ENCODE measurements at regions not wholly inside any gene's neighbourhood (a gene's known extent, or its start where the extent isn't known, plus 50 kb on each side); places are given as distances from the start of the nearest gene placed in this dataset.

DNA sequence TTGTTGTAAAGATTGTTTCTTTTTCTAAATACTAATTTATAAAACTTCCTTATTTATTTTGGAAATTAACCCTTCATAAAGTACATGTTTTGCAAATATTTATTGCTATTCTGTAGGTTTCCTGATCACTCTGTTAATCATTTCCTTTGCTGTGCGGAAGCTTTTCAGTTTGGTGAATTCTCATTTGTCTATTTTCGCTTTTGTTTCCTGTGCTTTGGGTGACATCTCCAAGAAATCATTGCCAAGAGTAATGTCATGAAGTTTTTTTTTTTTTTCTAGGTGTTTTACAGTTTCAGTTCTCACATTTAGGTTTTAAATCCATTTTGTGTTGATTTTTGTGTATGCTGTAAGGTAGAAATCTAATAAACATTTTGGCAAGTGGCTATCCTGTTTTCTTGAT is 1899.8 kb upstream of the ACO1 start:
- no peaks in the 10 kb centered on the region for H3K27me3 ChIP-seq (ENCODE audit: control insufficient read depth in 2 of 2, insufficient read depth in 2 of 2, low read length in 2 of 2)
- H2AFZ ChIP-seq (ENCODE audit: low read depth, low read length), result no peak overlapping the region
- no TSS peak for BruUV-seq (replicated peaks)
- no peaks in the 10 kb centered on the region for H3K79me2 ChIP-seq (ENCODE audit: control insufficient read depth, insufficient read depth, low read length)
- ChIA-PET POLR2A (no interaction called here), CTCF (ENCODE audit: low intra/inter-chr PET ratio) (no interaction called here)
- no peak overlapping the region for H3K4me3 ChIP-seq
- in situ Hi-C loops (cut with MboI) (no loop called here), intact Hi-C loops (cut with micrococcal nuclease) (no loop called here)
- H3K9me1 ChIP-seq (ENCODE audit: control insufficient read depth, insufficient read depth, low read length), result no peaks in the 10 kb centered on the region
- H3K4me2 ChIP-seq (ENCODE audit: insufficient read depth, low read length), result no peak overlapping the region
- H4K20me1 ChIP-seq (replicated peaks; ENCODE audit: control insufficient read depth, insufficient read depth, low read length), result no peaks in the 10 kb centered on the region
- WGBS (ENCODE audit: insufficient coverage, low coverage, missing lambda C conversion rate), result no CpG with 5 or more reads among the region's 2 CpGs
- no peaks in the 10 kb centered on the region for H3K9me3 ChIP-seq (replicated peaks; ENCODE audit: control insufficient read depth, insufficient read depth, low read depth, low read length)
- no peak overlapping the region for H3K9ac ChIP-seq (ENCODE audit: insufficient read depth in 1 of 2, low read depth in 2 of 2, low read length in 2 of 2)
- DNase-seq (ENCODE audit: extremely low read depth in 1 of 4, low spot score in 3 of 4) (no peak), FAIRE-seq (no peak), ATAC-seq (no peak)
- TF ChIP-seq NCOA6 (IDR thresholded peaks at IDR 0.05) (no peak), ZNF384 (IDR thresholded peaks at IDR 0.05; ENCODE audit: low read depth, low read length) (no peak), ZNF449 (CRISPR knock-in tag; IDR thresholded peaks at IDR 0.05) (no peak)
- H3K27ac ChIP-seq (ENCODE audit: extremely low read depth, low read depth, low read length), result no peak overlapping the region
- H3K36me3 ChIP-seq (ENCODE audit: control insufficient read depth, insufficient read depth, low read length), result no peaks in the 10 kb centered on the region
- no peaks in the 10 kb centered on the region for H3K4me1 ChIP-seq (replicated peaks in 1 of 2; ENCODE audit: control insufficient read depth in 2 of 2, insufficient read depth in 2 of 2, low read length in 2 of 2)

DNA sequence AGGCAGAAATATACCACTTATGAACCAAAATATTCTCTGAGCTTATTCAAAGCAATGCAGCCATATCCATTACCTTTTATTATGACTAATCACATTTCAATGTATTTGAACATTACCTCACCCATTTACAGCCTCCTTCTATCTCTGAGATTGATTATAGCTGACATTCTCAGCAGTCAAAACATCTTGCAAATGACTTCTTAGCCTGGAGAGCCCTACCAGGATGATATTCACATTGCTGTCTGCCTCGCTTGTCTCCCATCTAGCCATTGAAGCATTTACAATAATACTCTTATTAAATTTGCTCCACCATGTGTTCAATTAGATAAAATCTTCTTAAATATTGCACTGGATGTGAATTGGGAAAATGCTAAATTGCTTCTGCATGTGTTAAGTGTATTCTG is 1879.9 kb upstream of the ACO1 start:
- POLR2A ChIA-PET, result no interaction called here
- CTCF ChIA-PET (ENCODE audit: low intra/inter-chr PET ratio), result no interaction called here
- no TSS peak for BruUV-seq (replicated peaks)
- TF ChIP-seq ZC3H11A (IDR thresholded peaks at IDR 0.05; ENCODE audit: low read depth, low read length) (no peak), COPS2 (conservative IDR thresholded peaks at IDR 0.05) (no peak), ZBTB43 (CRISPR knock-in tag; IDR thresholded peaks at IDR 0.05) (no peak), ZNF764 (CRISPR knock-in tag; IDR thresholded peaks at IDR 0.05; ENCODE audit: low read depth) (no peak), ZNF436 (CRISPR knock-in tag; IDR thresholded peaks at IDR 0.05) (no peak), ZNF79 (CRISPR knock-in tag; IDR thresholded peaks at IDR 0.05; ENCODE audit: low read depth) (no peak), ZNF707 (CRISPR knock-in tag; conservative IDR thresholded peaks at IDR 0.05) (no peak)
- TF ChIP-seq, protein P1, sequence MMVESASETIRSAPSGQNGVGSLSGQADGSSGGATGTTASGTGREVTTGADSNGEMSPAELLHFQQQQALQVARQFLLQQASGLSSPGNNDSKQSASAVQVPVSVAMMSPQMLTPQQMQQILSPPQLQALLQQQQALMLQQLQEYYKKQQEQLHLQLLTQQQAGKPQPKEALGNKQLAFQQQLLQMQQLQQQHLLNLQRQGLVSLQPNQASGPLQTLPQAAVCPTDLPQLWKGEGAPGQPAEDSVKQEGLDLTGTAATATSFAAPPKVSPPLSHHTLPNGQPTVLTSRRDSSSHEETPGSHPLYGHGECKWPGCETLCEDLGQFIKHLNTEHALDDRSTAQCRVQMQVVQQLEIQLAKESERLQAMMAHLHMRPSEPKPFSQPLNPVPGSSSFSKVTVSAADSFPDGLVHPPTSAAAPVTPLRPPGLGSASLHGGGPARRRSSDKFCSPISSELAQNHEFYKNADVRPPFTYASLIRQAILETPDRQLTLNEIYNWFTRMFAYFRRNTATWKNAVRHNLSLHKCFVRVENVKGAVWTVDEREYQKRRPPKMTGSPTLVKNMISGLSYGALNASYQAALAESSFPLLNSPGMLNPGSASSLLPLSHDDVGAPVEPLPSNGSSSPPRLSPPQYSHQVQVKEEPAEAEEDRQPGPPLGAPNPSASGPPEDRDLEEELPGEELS (CRISPR knock-in tag; IDR thresholded peaks at IDR 0.05; ENCODE audit: borderline replicate concordance), result no peak
- TF ChIP-seq, protein P2, sequence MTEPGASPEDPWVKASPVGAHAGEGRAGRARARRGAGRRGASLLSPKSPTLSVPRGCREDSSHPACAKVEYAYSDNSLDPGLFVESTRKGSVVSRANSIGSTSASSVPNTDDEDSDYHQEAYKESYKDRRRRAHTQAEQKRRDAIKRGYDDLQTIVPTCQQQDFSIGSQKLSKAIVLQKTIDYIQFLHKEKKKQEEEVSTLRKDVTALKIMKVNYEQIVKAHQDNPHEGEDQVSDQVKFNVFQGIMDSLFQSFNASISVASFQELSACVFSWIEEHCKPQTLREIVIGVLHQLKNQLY (CRISPR knock-in tag; conservative IDR thresholded peaks at IDR 0.05), result no peak

More for the DNA sequence above, 1879.9 kb upstream of the ACO1 start:
- ATAC-seq (no peak), DNase-seq (ENCODE audit: extremely low read depth in 1 of 4, low spot score in 3 of 4) (no peak), FAIRE-seq (no peak)
- Histone ChIP-seq H3K4me2 (ENCODE audit: insufficient read depth, low read length) (no peak overlapping the region), H3K27ac (ENCODE audit: extremely low read depth, low read depth, low read length) (no peak overlapping the region), H3K4me3 (no peak overlapping the region), H3K9me3 (replicated peaks; ENCODE audit: control insufficient read depth, insufficient read depth, low read depth, low read length) (no peaks in the 10 kb centered on the region), H3K9me1 (ENCODE audit: control insufficient read depth, insufficient read depth, low read length) (no peaks in the 10 kb centered on the region), H4K20me1 (replicated peaks; ENCODE audit: control insufficient read depth, insufficient read depth, low read length) (no peaks in the 10 kb centered on the region), H3K9ac (ENCODE audit: insufficient read depth in 1 of 2, low read depth in 2 of 2, low read length in 2 of 2) (no peak overlapping the region), H2AFZ (ENCODE audit: low read depth, low read length) (no peak overlapping the region), H3K27me3 (ENCODE audit: control insufficient read depth in 2 of 2, insufficient read depth in 2 of 2, low read length in 2 of 2) (no peaks in the 10 kb centered on the region), H3K79me2 (ENCODE audit: control insufficient read depth, insufficient read depth, low read length) (no peaks in the 10 kb centered on the region), H3K4me1 (replicated peaks in 1 of 2; ENCODE audit: control insufficient read depth in 2 of 2, insufficient read depth in 2 of 2, low read length in 2 of 2) (no peaks in the 10 kb centered on the region), H3K36me3 (ENCODE audit: control insufficient read depth, insufficient read depth, low read length) (no peaks in the 10 kb centered on the region)
- WGBS (ENCODE audit: insufficient coverage, low coverage, missing lambda C conversion rate), result no CpG with 5 or more reads among the region's 1 CpG
- intact Hi-C loops (cut with micrococcal nuclease) (no loop called here), in situ Hi-C loops (cut with MboI) (no loop called here)

Data from K562 (cell line).